Endothelial cell of umbilical vein (primary cell): ENCODE measurements at regions not wholly inside any gene's neighbourhood (a gene's known extent, or its start where the extent isn't known, plus 50 kb on each side); places are given as distances from the start of the nearest gene placed in this dataset.

ENCODE experiments used
- BruUV-seq: library from RNA; stranded (reverse); fragments of 400-500 nt; replicated peaks from 2 replicates; lab custom pipeline; 2021; lab: Mats Ljungman, UMichigan
- CTCF ChIA-PET: fragments of 300-600, 350-600 bp; sonication (Branson Sonifier 250); formaldehyde crosslinking; loops from one replicate; lab custom pipeline; 2021; ENCODE audit warnings: antibody characterized with exemption, inconsistent platforms; lab: Charles Lee
- POLR2A ChIA-PET: fragments of 300-600, 350-600 bp; sonication (Branson Sonifier 250); formaldehyde crosslinking; loops from one replicate; lab custom pipeline; 2021; ENCODE audit warnings: antibody characterized with exemption, inconsistent platforms; lab: Charles Lee
- DNase-seq: peaks from one replicate; pipeline ENCODE4 v3.0.0-alpha.2; 2011; ENCODE audit warnings: low read depth, low spot score
- FAIRE-seq: peaks from 2 replicates; lab custom pipeline; 2011; peaks lifted over from hg19 to GRCh38; lab: Jason Lieb, UNC
- H2AFZ ChIP-seq: 2 replicates; pipeline ENCODE4 v1.6.0; 2012; ENCODE audit warnings: low read depth, low read length, control low read depth, inconsistent platforms
- H3K27ac ChIP-seq: 2 replicates; pipeline ENCODE4 v1.5.1; 2011; ENCODE audit warnings: low read depth, mild to moderate bottlenecking, control low read depth, low read length, moderate library complexity; ENCODE audit not compliant: insufficient read depth
- H3K27me3 ChIP-seq, 2 experiments: 2 replicates each; pipeline versions ENCODE4 v1.6.0 to v1.6.1; 2011; ENCODE audit warnings: low read length in 2 of 2, mixed read lengths in 1 of 2; ENCODE audit not compliant: control insufficient read depth in 2 of 2, insufficient read depth in 2 of 2
- H3K36me3 ChIP-seq, 2 experiments: 2 replicates in 1 of 2; 3 replicates in 1 of 2; pipeline ENCODE4 v1.5.1; 2011; ENCODE audit warnings: low read length in 2 of 2, mild to moderate bottlenecking in 1 of 2, moderate library complexity in 1 of 2; ENCODE audit not compliant: control insufficient read depth in 2 of 2, insufficient read depth in 2 of 2; ENCODE audit errors: extremely low read depth in 1 of 2
- H3K4me1 ChIP-seq: 3 replicates; pipeline ENCODE4 v1.5.1; 2011; ENCODE audit warnings: mild to moderate bottlenecking, low read length; ENCODE audit not compliant: control insufficient read depth, insufficient read depth; ENCODE audit errors: extremely low read depth
- H3K4me2 ChIP-seq: 2 replicates; pipeline ENCODE4 v1.6.1; 2011; ENCODE audit warnings: low read length, control low read depth, mixed read lengths; ENCODE audit not compliant: insufficient read depth
- H3K4me3 ChIP-seq, 3 experiments: fragments of 200-600 bp in 1 of 3; sonication (generic), shearing (Covaris generic) in 1 of 3; replicated peaks in 1 of 3; 2 replicates each; pipeline ENCODE4 v1.5.1; 2011 to 2016; ENCODE audit warnings: control low read depth in 3 of 3, low read length in 3 of 3, mild to moderate bottlenecking in 2 of 3, inconsistent platforms in 1 of 3, low read depth in 1 of 3, moderate library complexity in 1 of 3; ENCODE audit not compliant: insufficient read depth in 1 of 3
- H3K79me2 ChIP-seq: 2 replicates; pipeline ENCODE4 v1.6.0; 2012; ENCODE audit warnings: low read length, inconsistent platforms; ENCODE audit not compliant: control insufficient read depth, insufficient read depth
- H3K9ac ChIP-seq: replicated peaks from 2 replicates; pipeline ENCODE3; 2011; ENCODE audit warnings: low read length, control low read depth; ENCODE audit not compliant: insufficient read depth; ENCODE audit errors: extremely low read depth
- H3K9me1 ChIP-seq: replicated peaks from 3 replicates; pipeline ENCODE4 v1.6.0; 2011; ENCODE audit warnings: mild to moderate bottlenecking, low read length; ENCODE audit not compliant: control insufficient read depth, insufficient read depth; ENCODE audit errors: extremely low read depth
- H3K9me3 ChIP-seq: replicated peaks from 2 replicates; pipeline ENCODE4 v1.5.1; 2012; ENCODE audit warnings: low read length, inconsistent platforms; ENCODE audit not compliant: control insufficient read depth, insufficient read depth
- H4K20me1 ChIP-seq: replicated peaks from 2 replicates; pipeline ENCODE3; 2011; ENCODE audit warnings: mild to moderate bottlenecking, low read length; ENCODE audit not compliant: control insufficient read depth, insufficient read depth; ENCODE audit errors: extremely low read depth
- CTCF ChIP-seq, 2 donors: IDR thresholded peaks; 1 replicate in 1 of 2; 2 replicates in 1 of 2; pipeline ENCODE4 v1.5.1; 2011; ENCODE audit warnings: low read length in 2 of 2, mild to moderate bottlenecking in 2 of 2, moderate library complexity in 2 of 2, control low read depth in 1 of 2, inconsistent platforms in 1 of 2, low read depth in 1 of 2; ENCODE audit not compliant: insufficient read depth in 1 of 2; ENCODE audit errors: extremely low read depth in 1 of 2
- EZH2 ChIP-seq: IDR thresholded peaks from 2 replicates; pipeline ENCODE4 v1.6.1; 2012; ENCODE audit warnings: borderline replicate concordance, low read depth, mild to moderate bottlenecking, moderate library complexity, low read length, inconsistent platforms; ENCODE audit not compliant: severe bottlenecking
- FOS ChIP-seq: IDR thresholded peaks from 2 replicates; pipeline ENCODE4 v1.6.1; 2011; ENCODE audit warnings: mild to moderate bottlenecking, low read length, moderate library complexity, borderline replicate concordance; ENCODE audit not compliant: insufficient read depth
- GATA2 ChIP-seq: IDR thresholded peaks from 2 replicates; pipeline ENCODE4 v1.7.0; 2011; ENCODE audit warnings: low read depth, mild to moderate bottlenecking, moderate library complexity, mixed read lengths, low read length; ENCODE audit not compliant: insufficient read length, insufficient read depth
- JUN ChIP-seq: IDR thresholded peaks from 2 replicates; pipeline ENCODE4 v1.6.1; 2011; ENCODE audit warnings: borderline replicate concordance, low read depth; ENCODE audit not compliant: insufficient read length, insufficient read depth
- MAX ChIP-seq: IDR thresholded peaks from 2 replicates; pipeline ENCODE4 v1.6.1; 2011; ENCODE audit not compliant: insufficient read depth, insufficient read length
- MYC ChIP-seq: IDR thresholded peaks from one replicate; pipeline ENCODE4 v1.6.1; 2011; ENCODE audit warnings: mild to moderate bottlenecking, low read depth, low read length
- POLR2A ChIP-seq: IDR thresholded peaks from 2 replicates; pipeline ENCODE4 v1.6.1; 2012; ENCODE audit warnings: low read depth, mild to moderate bottlenecking, control low read depth, low read length
- POLR2AphosphoS5 ChIP-seq: IDR thresholded peaks from 2 replicates; pipeline ENCODE4 v1.6.1; 2012; ENCODE audit warnings: low read depth, mild to moderate bottlenecking, control low read depth, low read length, moderate library complexity; ENCODE audit not compliant: insufficient read depth
- dilution Hi-C: fragments of 300-500 bp; cut with MboI; formaldehyde crosslinking; loops from one replicate; pipeline ENCODE4 v1.15.0; 2019; ENCODE audit warnings: low sequenced_read_pairs; ENCODE audit not compliant: extremely low pct_ligation_motif_present
- intact Hi-C: fragments of 100-400 bp; cut with micrococcal nuclease; formaldehyde crosslinking; loops from one replicate; pipeline ENCODE4 v1.10.0; 2022

GRCh38 chr6:120945905-120946594 is 388.2 kb downstream of the TBC1D32 start:
- BruUV-seq, result no TSS peak
- no peak overlapping the region for H2AFZ ChIP-seq
- POLR2A ChIA-PET, result no interaction called here
- H3K4me1 ChIP-seq, result no peaks in the 10 kb centered on the region
- dilution Hi-C loops (no loop called here), intact Hi-C loops (no loop called here)
- FAIRE-seq (no peak), DNase-seq (no peak)
- H3K27ac ChIP-seq, result no peak overlapping the region
- no peaks in the 10 kb centered on the region for H4K20me1 ChIP-seq
- no peaks in the 10 kb centered on the region for H3K27me3 ChIP-seq
- CTCF ChIA-PET, result no interaction called here
- H3K9me3 ChIP-seq, result no peaks in the 10 kb centered on the region
- no peaks in the 10 kb centered on the region for H3K36me3 ChIP-seq
- no peak overlapping the region for H3K9ac ChIP-seq
- no peak overlapping the region for H3K4me2 ChIP-seq
- TF ChIP-seq CTCF (IDR thresholded peaks at IDR 0.05; ENCODE audit: extremely low read depth in 1 of 2, insufficient read depth in 1 of 2, low read depth in 1 of 2, low read length in 2 of 2), result no peak
- H3K9me1 ChIP-seq, result no peaks in the 10 kb centered on the region
- no peaks in the 10 kb centered on the region for H3K79me2 ChIP-seq
- no peak overlapping the region for H3K4me3 ChIP-seq

- intact Hi-C loops, result no loop called here
- DNase-seq, result no peak
- Histone ChIP-seq H3K4me1 (no peaks in the 10 kb centered on the region), H3K4me3 (no peak overlapping the region), H3K9me1 (no peaks in the 10 kb centered on the region), H3K9ac (no peak overlapping the region), H3K4me2 (no peak overlapping the region), H3K27me3 (no peaks in the 10 kb centered on the region), H4K20me1 (no peaks in the 10 kb centered on the region), H3K79me2 (no peaks in the 10 kb centered on the region), H3K27ac (no peak overlapping the region), H2AFZ (no peak overlapping the region), H3K9me3 (no peaks in the 10 kb centered on the region), H3K36me3 (no peaks in the 10 kb centered on the region)
- ChIA-PET POLR2A (no interaction called here), CTCF (no interaction called here)
- no peak for FAIRE-seq
- TF ChIP-seq FOS (no peak), POLR2A (no peak), GATA2 (no peak), MYC (no peak), CTCF (IDR thresholded peaks at IDR 0.05; ENCODE audit: extremely low read depth in 1 of 2, insufficient read depth in 1 of 2, low read depth in 1 of 2, low read length in 2 of 2) (no peak), JUN (no peak), MAX (no peak), POLR2AphosphoS5 (no peak), EZH2 (no peak)
- dilution Hi-C loops, result no loop called here
- BruUV-seq, result no TSS peak
Measured at GRCh38 chr6:120938876-120939472, 395.3 kb downstream of the TBC1D32 start.
